ENCODE measurements at regions not wholly inside any gene's neighbourhood (a gene's known extent, or its start where the extent isn't known, plus 50 kb on each side); places are given as distances from the start of the nearest gene placed in this dataset.
"Not testable (repeated sequence)": the region's sequence is repeated elsewhere in the genome, so short reads cannot be mapped to it uniquely, and the experiment has no call there.

DNA sequence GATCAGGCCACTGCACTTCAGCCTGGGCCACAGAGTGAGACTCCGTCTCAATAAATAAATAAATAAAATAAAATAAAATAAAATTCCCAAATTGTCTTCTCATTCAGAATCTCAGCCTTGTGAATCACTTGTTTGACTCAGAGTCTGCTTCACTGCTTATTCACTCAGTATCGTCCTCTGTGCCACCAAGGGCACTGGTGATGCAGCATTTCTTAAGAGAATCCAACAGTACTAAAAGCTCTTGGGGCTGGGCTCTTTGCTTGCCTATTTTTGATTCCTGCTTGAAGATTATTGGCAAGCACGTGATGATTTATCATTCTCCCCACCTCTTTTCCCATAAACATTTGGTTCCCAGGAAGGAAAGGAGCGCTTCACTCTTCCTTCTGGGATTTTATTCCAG lies 54.8 kb upstream of the HMGB1 start:
- Mint-ChIP-seq H3K27me3 (ENCODE audit: low read depth) (peaks cover 21% of the 10 kb centered on the region), H3K27ac (no peak overlapping the region), H3K36me3 (ENCODE audit: low read depth) (no peaks in the 10 kb centered on the region), H3K4me3 (ENCODE audit: low read depth) (no peak overlapping the region), H3K4me1 (ENCODE audit: low read depth) (peaks cover 5% of the 10 kb centered on the region), H3K9me3 (no peaks in the 10 kb centered on the region)
- intact Hi-C loops (cut with micrococcal nuclease) = no loop called here
- no peak for DNase-seq (ENCODE audit: low spot score)

DNA sequence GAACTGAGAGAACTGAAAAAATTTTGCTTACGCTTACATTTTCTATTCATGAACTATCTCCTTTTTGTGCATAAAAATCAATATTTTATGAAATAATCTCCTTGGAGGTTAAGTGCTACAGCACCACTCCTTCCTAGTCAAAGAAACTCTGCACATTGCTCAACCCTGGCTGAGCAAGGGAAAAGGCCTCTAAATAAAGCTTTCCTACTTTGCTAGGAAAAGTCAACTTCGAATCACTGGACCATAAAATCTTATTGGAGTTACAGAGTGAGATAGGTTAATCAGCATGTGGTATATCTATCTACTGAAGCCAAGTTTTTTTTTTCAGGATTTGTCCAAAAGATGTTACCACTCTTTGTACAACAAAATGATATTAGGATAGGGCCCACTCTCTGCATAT lies 57.5 kb upstream of the HMGB1 start:
- Mint-ChIP-seq H3K27me3 (ENCODE audit: low read depth) (peaks cover 14% of the 10 kb centered on the region), H3K4me1 (ENCODE audit: low read depth) (peaks cover 5% of the 10 kb centered on the region), H3K36me3 (ENCODE audit: low read depth) (no peaks in the 10 kb centered on the region), H3K9me3 (no peaks in the 10 kb centered on the region), H3K27ac (no peak overlapping the region), H3K4me3 (ENCODE audit: low read depth) (no peak overlapping the region)
- DNase-seq (ENCODE audit: low spot score) = no peak
- intact Hi-C loops (cut with micrococcal nuclease) = no loop called here

DNA sequence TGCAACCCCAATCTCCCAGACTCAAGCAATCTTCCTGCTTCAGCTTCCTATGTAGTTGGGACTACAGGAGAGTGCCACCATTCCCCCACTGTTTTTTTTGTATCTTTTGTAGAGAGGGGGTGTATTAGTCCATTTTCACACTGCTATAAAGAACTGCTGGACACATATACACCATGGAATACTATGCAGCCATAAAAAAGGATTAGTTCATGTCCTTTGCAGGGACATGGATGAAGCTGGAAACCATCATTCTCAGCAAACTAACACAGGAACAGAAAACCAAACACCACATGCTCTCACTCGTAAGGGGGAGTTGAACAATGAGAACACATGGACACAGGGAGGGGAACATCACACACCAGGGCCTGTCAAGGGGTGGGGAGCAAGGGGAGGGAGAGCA lies 58.1 kb upstream of the HMGB1 start:
- DNase-seq (ENCODE audit: low spot score); H3K36me3 Mint-ChIP-seq (ENCODE audit: low read depth); intact Hi-C loops (cut with micrococcal nuclease); H3K4me1 Mint-ChIP-seq (ENCODE audit: low read depth); H3K27ac Mint-ChIP-seq; H3K9me3 Mint-ChIP-seq; H3K4me3 Mint-ChIP-seq (ENCODE audit: low read depth): not testable (repeated sequence)
- peaks cover 11% of the 10 kb centered on the region for H3K27me3 Mint-ChIP-seq (ENCODE audit: low read depth)

DNA sequence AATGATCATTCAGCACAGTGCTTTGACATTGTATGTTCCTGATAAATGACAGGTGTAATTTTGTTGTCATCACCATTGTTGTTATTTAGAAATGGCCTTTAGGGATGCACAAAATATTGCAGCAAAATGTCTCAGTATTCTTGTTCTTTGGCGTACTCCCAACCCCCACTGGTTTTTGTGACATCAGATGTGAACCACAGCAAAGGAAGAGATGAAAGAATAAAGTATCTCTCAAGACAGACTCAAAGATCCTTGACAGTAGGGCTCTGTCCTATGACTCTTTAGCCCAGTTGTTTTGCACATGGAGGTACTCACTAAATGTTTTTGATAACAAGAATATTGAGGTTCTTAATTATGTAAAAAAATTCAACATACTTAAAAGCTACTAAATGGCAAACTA lies 59.5 kb upstream of the HMGB1 start:
- H3K4me3 Mint-ChIP-seq (ENCODE audit: low read depth); H3K9me3 Mint-ChIP-seq; H3K36me3 Mint-ChIP-seq (ENCODE audit: low read depth); H3K27ac Mint-ChIP-seq; DNase-seq (ENCODE audit: low spot score); H3K4me1 Mint-ChIP-seq (ENCODE audit: low read depth); intact Hi-C loops (cut with micrococcal nuclease): not testable (repeated sequence)
- peaks cover 11% of the 10 kb centered on the region for H3K27me3 Mint-ChIP-seq (ENCODE audit: low read depth)

DNA sequence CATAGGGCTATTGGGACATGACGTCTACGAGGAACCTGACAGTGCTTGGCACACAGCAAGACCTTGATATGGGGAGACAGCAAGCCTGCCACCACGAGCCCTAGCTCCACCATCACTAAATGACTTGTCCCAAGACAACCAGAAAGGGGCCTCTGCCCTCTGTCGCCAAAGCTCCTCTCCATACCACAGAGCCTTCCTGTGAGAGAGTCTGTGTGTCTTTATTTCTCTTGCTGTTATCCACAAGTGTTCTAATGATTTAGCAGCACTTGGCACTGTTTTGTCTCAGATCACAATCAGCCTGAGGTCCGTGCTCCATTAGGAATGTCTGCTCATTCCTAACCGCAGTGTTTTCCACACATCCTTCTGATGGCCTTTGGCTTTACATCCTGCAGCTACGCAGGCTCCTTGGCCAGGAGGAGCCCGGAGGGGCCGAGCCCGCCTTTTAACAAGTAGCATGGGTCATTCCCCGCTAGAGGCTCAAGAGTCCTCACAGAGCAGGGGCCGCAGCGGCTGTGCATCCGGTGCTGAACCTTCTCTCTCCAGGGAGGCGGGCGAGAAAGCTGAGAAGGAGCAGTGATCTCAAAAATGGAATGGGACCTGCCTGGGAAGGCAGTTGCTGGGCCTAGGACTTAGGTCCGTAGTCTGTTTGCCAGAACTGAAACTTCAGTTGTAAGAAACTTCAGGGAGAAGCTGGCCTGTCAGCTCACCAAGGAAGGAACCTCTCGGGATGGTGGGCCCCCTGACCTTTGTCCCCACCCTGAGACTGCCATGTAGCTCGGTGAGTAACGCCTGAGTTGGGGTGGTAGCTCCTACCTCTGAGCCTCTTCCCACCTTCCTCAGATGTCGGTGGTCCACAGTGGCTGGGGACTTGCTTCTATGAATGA lies 61.1 kb upstream of the HMGB1 start:
- peaks cover 5% of the 10 kb centered on the region for H3K4me1 Mint-ChIP-seq (ENCODE audit: low read depth)
- no peaks in the 10 kb centered on the region for H3K9me3 Mint-ChIP-seq
- intact Hi-C loops (cut with micrococcal nuclease) = no loop called here

DNA sequence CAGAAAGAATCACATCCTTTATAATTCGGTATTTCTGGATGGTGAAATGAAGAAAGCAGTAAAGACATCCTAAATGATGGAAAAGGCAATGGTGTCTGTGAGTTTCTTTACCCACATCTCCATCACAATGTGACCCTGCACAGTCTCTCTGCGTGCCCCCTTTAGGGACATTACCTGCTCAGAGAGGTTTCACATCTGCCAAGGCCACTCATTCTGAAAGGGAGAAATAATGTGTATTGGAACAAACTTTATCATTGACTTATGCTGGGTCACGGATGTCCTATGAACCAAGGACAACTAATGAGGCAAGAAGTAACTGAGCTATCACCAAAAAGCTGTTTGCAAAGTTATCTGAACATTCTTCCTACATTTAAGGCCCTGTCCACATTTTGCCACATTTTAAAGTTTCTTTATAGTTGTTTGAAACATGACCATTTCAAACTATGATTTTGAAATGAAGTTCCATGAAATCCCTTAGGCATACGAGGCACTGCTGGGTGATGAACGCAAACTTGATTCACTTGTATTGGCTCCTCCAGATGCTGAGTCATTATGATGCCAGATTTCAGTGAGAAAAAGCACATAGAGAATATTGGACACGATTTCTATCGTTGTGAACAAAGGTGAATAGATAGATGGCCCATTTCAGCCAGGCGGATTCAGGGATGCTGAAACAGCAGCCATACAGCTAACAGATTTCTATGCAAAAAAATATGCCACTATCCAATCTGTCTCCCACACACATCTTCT lies 63.5 kb upstream of the HMGB1 start:
- intact Hi-C loops (cut with micrococcal nuclease) = no loop called here
- H3K27ac Mint-ChIP-seq = no peak overlapping the region
- no peaks in the 10 kb centered on the region for H3K27me3 Mint-ChIP-seq (ENCODE audit: low read depth)
- peaks cover 5% of the 10 kb centered on the region for H3K4me1 Mint-ChIP-seq (ENCODE audit: low read depth)
- no peak overlapping the region for H3K4me3 Mint-ChIP-seq (ENCODE audit: low read depth)
- no peaks in the 10 kb centered on the region for H3K9me3 Mint-ChIP-seq
- no peak for DNase-seq (ENCODE audit: low spot score)
- no peaks in the 10 kb centered on the region for H3K36me3 Mint-ChIP-seq (ENCODE audit: low read depth)

More for the DNA sequence above, 61.1 kb upstream of the HMGB1 start:
- no peaks in the 10 kb centered on the region for H3K36me3 Mint-ChIP-seq (ENCODE audit: low read depth)
- peaks cover 2% of the 10 kb centered on the region for H3K27me3 Mint-ChIP-seq (ENCODE audit: low read depth)
- no peak for DNase-seq (ENCODE audit: low spot score)
- no peak overlapping the region for H3K4me3 Mint-ChIP-seq (ENCODE audit: low read depth)
- H3K27ac Mint-ChIP-seq = no peak overlapping the region

DNA sequence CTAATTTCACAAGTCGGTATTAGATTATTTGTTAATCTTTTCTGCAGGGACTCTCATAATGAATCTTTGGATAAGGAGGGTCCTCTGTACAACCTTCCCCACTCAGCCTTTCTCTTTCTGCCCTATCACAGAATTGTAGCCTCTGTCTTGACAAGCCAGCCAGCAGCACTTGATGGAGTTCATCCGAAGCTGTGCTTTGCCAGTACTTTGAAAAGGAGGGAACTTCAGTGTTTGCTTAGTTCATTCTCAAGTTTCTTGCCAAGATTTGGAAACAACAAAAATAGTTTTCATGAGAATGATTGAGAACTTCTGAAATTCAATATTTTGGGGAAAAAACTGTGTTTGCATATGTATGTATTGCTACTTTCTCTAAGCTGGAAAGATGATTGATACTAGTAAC lies 69.3 kb upstream of the HMGB1 start:
- H3K4me3 Mint-ChIP-seq (ENCODE audit: low read depth) = no peak overlapping the region
- no peak overlapping the region for H3K27ac Mint-ChIP-seq
- no peaks in the 10 kb centered on the region for H3K36me3 Mint-ChIP-seq (ENCODE audit: low read depth)
- peaks cover 11% of the 10 kb centered on the region for H3K27me3 Mint-ChIP-seq (ENCODE audit: low read depth)
- no peaks in the 10 kb centered on the region for H3K4me1 Mint-ChIP-seq (ENCODE audit: low read depth)
- no peak for DNase-seq (ENCODE audit: low spot score)
- intact Hi-C loops (cut with micrococcal nuclease) = no loop called here
- no peaks in the 10 kb centered on the region for H3K9me3 Mint-ChIP-seq

DNA sequence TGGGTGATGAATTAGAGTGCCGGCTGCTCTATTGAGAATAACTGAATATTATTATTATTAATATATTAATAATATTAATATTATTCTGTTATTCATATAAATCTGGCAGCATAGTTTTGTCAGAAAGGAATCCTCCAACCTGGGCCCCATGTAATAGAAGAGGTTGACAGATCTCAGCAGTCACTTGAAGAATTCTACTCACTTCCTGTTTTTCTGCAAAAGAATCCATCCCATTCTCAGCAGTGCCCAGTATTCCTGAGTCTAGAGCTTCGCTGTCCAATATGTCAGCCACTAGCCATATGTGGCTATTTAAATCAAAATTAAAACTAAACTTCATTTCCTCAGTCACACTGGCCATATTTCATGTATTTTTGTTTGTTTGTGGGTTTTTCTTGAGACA lies 72.4 kb upstream of the USPL1 start:
- no peaks in the 10 kb centered on the region for H3K9me3 Mint-ChIP-seq
- H3K27ac Mint-ChIP-seq = no peak overlapping the region
- DNase-seq (ENCODE audit: low spot score) = no peak
- H3K4me3 Mint-ChIP-seq (ENCODE audit: low read depth) = no peak overlapping the region
- intact Hi-C loops (cut with micrococcal nuclease) = no loop called here
- peaks cover 3% of the 10 kb centered on the region for H3K4me1 Mint-ChIP-seq (ENCODE audit: low read depth)
- peaks cover 9% of the 10 kb centered on the region for H3K27me3 Mint-ChIP-seq (ENCODE audit: low read depth)
- no peaks in the 10 kb centered on the region for H3K36me3 Mint-ChIP-seq (ENCODE audit: low read depth)

DNA sequence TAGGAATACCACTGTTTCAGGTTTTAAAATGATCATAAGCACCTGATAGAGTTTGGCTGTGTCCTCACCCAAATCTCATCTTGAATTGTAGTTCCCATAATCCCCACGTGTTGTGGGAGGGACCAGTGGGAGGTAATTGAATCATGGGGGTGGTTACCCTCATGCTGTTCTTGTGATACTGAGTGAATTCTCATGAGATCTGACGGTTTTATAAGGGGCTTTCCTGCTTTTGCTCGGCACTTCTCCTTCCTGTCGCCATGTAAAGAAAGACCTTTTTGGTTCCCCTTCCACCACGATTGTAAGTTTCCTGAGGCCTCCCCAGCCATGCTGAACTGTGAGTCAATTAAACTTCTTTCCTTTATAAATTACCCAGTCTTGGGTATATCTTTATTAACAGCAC lies 69.7 kb upstream of the USPL1 start:
- H3K27ac Mint-ChIP-seq; H3K4me3 Mint-ChIP-seq (ENCODE audit: low read depth); H3K4me1 Mint-ChIP-seq (ENCODE audit: low read depth); DNase-seq (ENCODE audit: low spot score); H3K9me3 Mint-ChIP-seq; intact Hi-C loops (cut with micrococcal nuclease); H3K36me3 Mint-ChIP-seq (ENCODE audit: low read depth); H3K27me3 Mint-ChIP-seq (ENCODE audit: low read depth): not testable (repeated sequence)

DNA sequence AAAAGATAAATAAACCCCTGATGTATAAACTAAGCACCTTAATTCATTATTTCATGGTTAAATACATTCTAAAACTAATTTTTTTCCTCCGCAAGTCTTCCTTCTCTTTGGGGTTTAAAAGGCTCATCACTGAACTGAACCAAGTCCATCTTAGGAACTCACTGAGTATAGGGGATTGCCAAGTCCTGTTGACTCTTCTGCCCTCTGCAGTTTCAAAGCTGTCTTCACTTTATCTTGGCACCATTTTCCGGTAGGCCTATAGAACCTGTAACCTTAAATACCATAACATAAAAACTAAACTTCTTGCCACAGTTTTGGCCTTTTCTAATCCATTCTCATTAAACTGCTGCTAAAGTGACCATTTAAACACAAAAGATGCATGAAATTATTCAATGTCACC lies 66.5 kb upstream of the USPL1 start:
- H3K27me3 Mint-ChIP-seq (ENCODE audit: low read depth) = peaks cover 5% of the 10 kb centered on the region
- no peak overlapping the region for H3K4me3 Mint-ChIP-seq (ENCODE audit: low read depth)
- intact Hi-C loops (cut with micrococcal nuclease) = loop anchor here (1.0 kb wide), 1 partner anchor 419 kb away; no protein-coding TSS in a partner anchor
- peaks cover 6% of the 10 kb centered on the region for H3K4me1 Mint-ChIP-seq (ENCODE audit: low read depth)
- no peak overlapping the region for H3K27ac Mint-ChIP-seq
- H3K9me3 Mint-ChIP-seq = no peaks in the 10 kb centered on the region
- H3K36me3 Mint-ChIP-seq (ENCODE audit: low read depth) = no peaks in the 10 kb centered on the region
- DNase-seq (ENCODE audit: low spot score) = no peak

DNA sequence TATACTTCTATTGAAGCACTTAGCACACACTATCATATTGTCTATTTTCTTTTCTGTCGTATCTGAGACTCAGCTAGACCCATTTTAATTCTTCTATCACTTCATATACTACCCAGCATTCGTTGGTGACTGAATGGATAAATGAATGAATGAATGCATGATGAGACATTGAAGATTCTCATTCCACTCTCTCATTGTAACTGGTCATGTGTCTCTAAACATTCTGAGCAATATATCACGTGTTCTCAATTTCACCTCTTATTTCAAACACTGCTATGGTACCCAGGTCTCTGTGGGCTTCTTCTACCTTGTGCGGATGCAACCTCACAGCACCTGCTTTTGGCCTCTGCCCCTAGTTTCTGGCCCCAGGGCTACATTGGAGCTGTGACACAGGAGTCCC lies 65.2 kb upstream of the USPL1 start:
- intact Hi-C loops (cut with micrococcal nuclease) = no loop called here
- H3K4me3 Mint-ChIP-seq (ENCODE audit: low read depth) = no peak overlapping the region
- no peaks in the 10 kb centered on the region for H3K36me3 Mint-ChIP-seq (ENCODE audit: low read depth)
- peaks cover 13% of the 10 kb centered on the region for H3K27me3 Mint-ChIP-seq (ENCODE audit: low read depth)
- no peaks in the 10 kb centered on the region for H3K9me3 Mint-ChIP-seq
- peaks cover 6% of the 10 kb centered on the region for H3K4me1 Mint-ChIP-seq (ENCODE audit: low read depth)
- no peak for DNase-seq (ENCODE audit: low spot score)
- no peak overlapping the region for H3K27ac Mint-ChIP-seq

DNA sequence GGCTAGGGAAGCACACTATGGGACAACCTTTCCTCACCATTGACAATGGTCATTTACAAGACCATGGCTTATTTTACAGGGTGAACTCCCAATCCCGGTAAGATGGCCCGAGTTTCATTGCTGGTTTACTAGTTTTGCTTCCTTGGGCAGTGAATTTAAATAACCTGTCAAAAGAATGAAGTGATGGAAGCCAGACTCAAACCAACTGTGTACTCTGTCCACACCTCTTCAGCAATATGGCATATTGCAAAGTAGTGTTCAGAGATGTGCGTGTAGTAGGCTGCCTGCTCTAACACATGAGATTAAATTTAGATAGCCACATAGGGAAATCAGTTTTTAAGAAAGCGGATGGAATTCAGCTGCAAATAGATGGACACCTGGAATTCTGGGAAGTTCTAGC lies 58.4 kb upstream of the USPL1 start:
- intact Hi-C loops (cut with micrococcal nuclease) = no loop called here
- H3K36me3 Mint-ChIP-seq (ENCODE audit: low read depth) = no peaks in the 10 kb centered on the region
- H3K4me1 Mint-ChIP-seq (ENCODE audit: low read depth) = no peaks in the 10 kb centered on the region
- DNase-seq (ENCODE audit: low spot score) = no peak
- peaks cover 42% of the 10 kb centered on the region for H3K27me3 Mint-ChIP-seq (ENCODE audit: low read depth)
- H3K4me3 Mint-ChIP-seq (ENCODE audit: low read depth) = no peak overlapping the region
- no peaks in the 10 kb centered on the region for H3K9me3 Mint-ChIP-seq
- no peak overlapping the region for H3K27ac Mint-ChIP-seq

DNA sequence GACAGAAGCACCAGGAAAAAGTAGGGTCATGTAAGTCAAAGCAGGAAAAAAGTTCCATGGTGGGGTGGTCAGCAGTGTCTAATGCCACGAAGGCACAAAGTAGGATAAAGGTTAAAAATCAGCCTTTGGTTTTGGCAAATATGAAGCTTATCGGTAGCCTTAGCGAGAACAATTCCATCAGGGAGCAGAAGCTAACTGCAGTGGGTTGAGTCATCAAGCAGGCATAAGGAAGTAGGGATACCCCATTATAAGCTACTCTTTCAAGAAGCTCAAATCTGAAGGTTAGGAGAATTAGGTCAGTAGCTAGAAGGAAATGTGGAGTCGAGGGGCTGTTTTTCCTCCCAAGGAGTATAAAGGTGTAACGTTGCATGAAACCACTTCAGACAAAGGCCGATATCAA lies 57.5 kb upstream of the USPL1 start:
- DNase-seq (ENCODE audit: low spot score) = no peak
- Mint-ChIP-seq H3K9me3 (no peaks in the 10 kb centered on the region), H3K4me3 (ENCODE audit: low read depth) (no peak overlapping the region), H3K4me1 (ENCODE audit: low read depth) (peaks cover under 1% of the 10 kb centered on the region), H3K27ac (no peak overlapping the region), H3K36me3 (ENCODE audit: low read depth) (no peaks in the 10 kb centered on the region), H3K27me3 (ENCODE audit: low read depth) (peaks cover 46% of the 10 kb centered on the region)
- intact Hi-C loops (cut with micrococcal nuclease) = no loop called here

All from activated T-helper 2 cell treated with anti-CD3 and anti-CD28 coated beads, Interferon-gamma antibody, Interleukin-2, Interleukin-4, amounts not matched to agents 10 μg/mL and 5 μg/mL and 100 μg/mL, durations not matched to agents 14 hours and 24 hours and 36 hours (primary cell).